CD4-positive, alpha-beta T cell treated with Interleukin-6 at 100 ng/mL for 8 hours (primary cell): ENCODE measurements at regions not wholly inside any gene's neighbourhood (a gene's known extent, or its start where the extent isn't known, plus 50 kb on each side); places are given as distances from the start of the nearest gene placed in this dataset.

Source experiments
- DNase-seq: peaks from one replicate; pipeline ENCODE4 v3.0.0-alpha.2; 2020; ENCODE audit warnings: mixed read lengths, low spot score

DNA sequence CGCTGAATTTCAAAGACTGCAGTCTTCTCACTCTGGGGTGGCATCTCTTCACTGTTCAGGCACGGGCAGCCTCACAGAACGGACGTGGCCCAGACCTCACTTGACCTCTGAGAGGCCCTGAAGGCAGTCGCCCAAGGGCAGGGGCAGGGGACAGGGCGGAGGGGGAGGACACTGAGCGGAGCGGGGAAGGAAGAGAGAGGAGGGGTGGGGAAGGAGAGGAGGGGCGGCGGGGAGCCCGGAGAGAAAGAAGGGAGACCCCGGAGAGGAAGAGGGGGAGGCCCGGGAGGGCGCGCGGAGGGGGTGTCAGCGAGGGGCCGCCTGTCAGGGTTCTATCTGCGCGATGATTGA is 58.7 kb upstream of the COMTD1 start:
- no peak for DNase-seq

DNA sequence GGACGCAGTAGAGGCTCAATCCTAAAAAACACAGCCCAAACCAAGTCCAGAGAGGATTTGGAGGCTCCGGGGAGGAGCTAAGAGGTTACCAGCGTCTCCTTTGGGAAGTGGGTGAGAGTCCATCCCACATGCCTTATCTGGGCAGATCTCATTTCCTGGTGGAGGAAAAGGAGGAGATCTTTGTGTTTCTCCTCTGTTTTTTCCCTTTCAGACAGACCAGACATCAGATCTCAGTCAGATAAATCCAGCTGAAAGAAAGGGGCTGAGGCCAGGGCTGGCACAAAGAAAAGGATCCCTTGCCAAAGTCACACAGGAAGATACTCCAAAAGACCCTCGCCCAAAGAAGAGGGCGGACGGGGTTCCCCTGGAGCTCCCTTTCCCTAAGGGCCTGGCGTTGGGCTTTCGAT is 58.3 kb upstream of the COMTD1 start:
- DNase-seq, result no peak

GRCh38 chr10:75293446-75293820 is 57.7 kb upstream of the COMTD1 start:
- no peak for DNase-seq

GRCh38 chr10:75292794-75293445 is 57.2 kb upstream of the COMTD1 start:
- DNase-seq, result no peak

GRCh38 chr10:75291805-75292204 is 56.0 kb upstream of the COMTD1 start:
- no peak for DNase-seq

GRCh38 chr10:75288140-75288711 is 52.5 kb upstream of the COMTD1 start:
- no peak for DNase-seq

- no peak for DNase-seq
Observed at GRCh38 chr10:75287697-75288096, 51.9 kb upstream of the COMTD1 start.

GRCh38 chr10:75286901-75287300 is 51.1 kb upstream of the COMTD1 start:
- DNase-seq, result no peak
